C4-2B (cell line): ENCODE measurements at regions not wholly inside any gene's neighbourhood (a gene's known extent, or its start where the extent isn't known, plus 50 kb on each side); places are given as distances from the start of the nearest gene placed in this dataset.

Experiments
- H3K27ac ChIP-seq: fragments of 450-650 bp; 2 replicates; pipeline ENCODE4 v1.5.1; 2017
- CTCF ChIP-seq: fragments of 450-650 bp; conservative IDR thresholded peaks from 2 replicates; pipeline ENCODE4 v1.5.1; 2017; ENCODE audit warnings: mild to moderate bottlenecking
- ZFX ChIP-seq: fragments of 450-650 bp; IDR thresholded peaks from 2 replicates; pipeline ENCODE4 v1.6.1; 2017

- no peak for TF ChIP-seq ZFX
- TF ChIP-seq CTCF: no peak
- H3K27ac ChIP-seq: no peak overlapping the region
Observed at GRCh38 chr3:151976211-151977050, 103.0 kb downstream of the SUCNR1 start.

- TF ChIP-seq ZFX (no peak), CTCF (no peak)
- H3K27ac ChIP-seq: no peak overlapping the region
Observed at GRCh38 chr3:151979906-151980305, 106.5 kb downstream of the SUCNR1 start.

GRCh38 chr3:151983538-151983937, 110.1 kb downstream of the SUCNR1 start:
- TF ChIP-seq ZFX (no peak), CTCF (no peak)
- H3K27ac ChIP-seq: no peak overlapping the region

GRCh38 chr3:151985787-151986430, 112.5 kb downstream of the SUCNR1 start:
- TF ChIP-seq CTCF: no peak

GRCh38 chr3:151987893-151988292, 114.5 kb downstream of the SUCNR1 start:
- H3K27ac ChIP-seq: no peak overlapping the region
- no peak for TF ChIP-seq CTCF
- no peak for TF ChIP-seq ZFX

More at GRCh38 chr3:151985787-151986430, 112.5 kb downstream of the SUCNR1 start:
- no peak overlapping the region for H3K27ac ChIP-seq

- no peak for TF ChIP-seq ZFX
- TF ChIP-seq CTCF: no peak
- H3K27ac ChIP-seq: no peak overlapping the region
Observed at GRCh38 chr3:151989621-151990020, 116.2 kb downstream of the SUCNR1 start.

- no peak overlapping the region for H3K27ac ChIP-seq
- TF ChIP-seq ZFX (no peak), CTCF (no peak)
Observed at GRCh38 chr3:151990696-151991376, 117.4 kb downstream of the SUCNR1 start.
